ENCODE measurements at regions not wholly inside any gene's neighbourhood (a gene's known extent, or its start where the extent isn't known, plus 50 kb on each side); places are given as distances from the start of the nearest gene placed in this dataset.
A peak's percentile ranks its signal among the peaks of the same experiment; 100 is the strongest.

DNA sequence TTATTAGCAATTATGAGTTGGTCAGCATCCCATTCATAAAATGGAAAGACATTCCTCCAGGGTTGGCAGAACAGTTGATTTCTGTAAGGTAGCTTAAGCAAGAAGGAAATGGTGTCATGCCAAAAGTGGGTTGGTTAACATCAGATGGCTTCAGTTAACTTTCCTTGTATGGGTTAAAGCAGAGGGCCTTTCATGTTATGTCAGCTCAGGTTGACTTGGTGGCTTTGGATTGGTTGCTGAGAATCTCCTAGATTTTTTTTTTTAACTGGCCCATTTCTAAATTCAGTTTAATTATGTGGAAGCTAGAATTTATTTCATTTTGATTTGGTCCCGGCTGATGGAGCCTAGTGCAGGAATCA, 87.8 kb downstream of the BBS10 start:
- Histone ChIP-seq H4K91ac (ENCODE audit: insufficient read depth, low read depth, low read length) (peak overlapping the region; percentile 63), H2AK9ac (replicated peaks; ENCODE audit: low read depth, low read length, poor library complexity) (no peak overlapping the region), H3K4me1 (ENCODE audit: control insufficient read depth, insufficient read depth, low read length) (peaks cover 12% of the 10 kb centered on the region), H2BK5ac (ENCODE audit: low read depth, low read length, poor library complexity, severe bottlenecking) (peak overlapping the region; percentile 88), H3K23ac (ENCODE audit: low read depth, low read length) (peak overlapping the region; percentile 55; the same call in 1 of the 2 replicates), H4K20me1 (ENCODE audit: insufficient read depth, low read length) (no peaks in the 10 kb centered on the region), H2BK15ac (ENCODE audit: low read depth, low read length) (peak overlapping the region; percentile 81), H3K56ac (ENCODE audit: extremely low read depth, insufficient read depth, low read length) (peak overlapping the region; percentile 53; the same call in 1 of the 2 replicates), H3K79me1 (ENCODE audit: low read depth in 1 of 2, low read length in 2 of 2) (peaks cover 13 to 23% of the 10 kb centered on the region in 2 experiments; a peak in 2 of 4 replicates), H3K4ac (ENCODE audit: low read depth, low read length) (peak overlapping the region; percentile 80; the same call in 1 of the 2 replicates), H3K18ac (ENCODE audit: low read depth, low read length) (peak overlapping the region; percentile 75; the same call in 1 of the 2 replicates), H3K27me3 (ENCODE audit: control insufficient read depth, insufficient read depth, low read length) (no peaks in the 10 kb centered on the region), H4K8ac (ENCODE audit: low read depth in 2 of 2, low read length in 2 of 2) (peak overlapping the region; percentile 59 to 71), H3K4me3 (ENCODE audit: insufficient read depth, low read depth, low read length) (no peak overlapping the region), H2BK120ac (ENCODE audit: low read depth, low read length) (peak overlapping the region; percentile 79), H3K27ac (ENCODE audit: insufficient read depth, low read length) (peak overlapping the region; percentile 44; the same call in 1 of the 2 replicates), H2AFZ (replicated peaks; ENCODE audit: low read length, poor library complexity) (no peak overlapping the region), H4K5ac (ENCODE audit: low read depth, low read length) (no peak overlapping the region), H2AK5ac (ENCODE audit: low read depth, low read length) (peak overlapping the region; percentile 55), H2BK20ac (ENCODE audit: low read depth, low read length) (peak overlapping the region; percentile 71), H3K36me3 (ENCODE audit: control insufficient read depth, insufficient read depth, low read length) (no peaks in the 10 kb centered on the region), H3K4me2 (ENCODE audit: low read depth, low read length) (peak overlapping the region; percentile 68; the same call in 1 of the 2 replicates), H3K9me1 (ENCODE audit: insufficient read depth, low read length) (peaks cover 9% of the 10 kb centered on the region; the same call in 1 of the 2 replicates), H3K14ac (replicated peaks; ENCODE audit: low read depth, low read length) (peak overlapping the region; percentile 73), H3K9me3 (ENCODE audit: control insufficient read depth, insufficient read depth, low read length) (0 out of 2 replicates have a peak, but pooled peaks cover 1% of the 10 kb centered on the region), H3K9ac (ENCODE audit: low read depth, low read length) (peak overlapping the region; percentile 39; the same call in 1 of the 2 replicates)
- POLR2A ChIA-PET (ENCODE audit: unreplicated experiment) = interaction anchor here (0.7 to 1.5 kb wide), 3 partner anchors 17 to 177 kb away, joined by 3 to 5 read pairs (median 4); no protein-coding TSS in a partner anchor
- TF ChIP-seq CEBPB (IDR thresholded peaks at IDR 0.05; ENCODE audit: low read depth, low read length) = no peak
- no peak for TF ChIP-seq CHD1 (IDR thresholded peaks at IDR 0.05; ENCODE audit: low read depth, low read length)
- DNase-seq (peak; percentile 55), ATAC-seq (ENCODE audit: low read depth) (no peak)
- WGBS, 2 experiments (ENCODE audit: extremely low coverage in 2 of 2, insufficient read length in 1 of 2) = no CpG with 5 or more reads among the region's 1 CpG
- dilution Hi-C loops (cut with HindIII; ENCODE audit: low sequenced_read_pairs, unreplicated experiment) (no loop called here), in situ Hi-C loops (cut with MboI; ENCODE audit: low sequenced_read_pairs) (no loop called here), intact Hi-C loops (cut with micrococcal nuclease) (no loop called here)
- BruUV-seq (replicated peaks) = no TSS peak
- CTCF ChIA-PET = interaction anchor here (0.6 to 1.8 kb wide), 5 partner anchors 34 to 309 kb away, joined by 3 to 7 read pairs (median 3); no protein-coding TSS in a partner anchor
